BE2C (cell line): ENCODE measurements at regions not wholly inside any gene's neighbourhood (a gene's known extent, or its start where the extent isn't known, plus 50 kb on each side); places are given as distances from the start of the nearest gene placed in this dataset.
"Not testable (repeated sequence)": the region's sequence is repeated elsewhere in the genome, so short reads cannot be mapped to it uniquely, and the experiment has no call there.

ENCODE experiments used
- DNase-seq: peaks from one replicate; pipeline ENCODE4 v3.0.0-alpha.2; 2020
- H3K27me3 ChIP-seq: fragments of 250-450 bp; sonication (Bioruptor Pico); 2 replicates; pipeline ENCODE4 v1.5.1; 2020; ENCODE audit warnings: mild to moderate bottlenecking
- H3K36me3 ChIP-seq: fragments of 250-450 bp; sonication (Bioruptor Pico); 2 replicates; pipeline ENCODE4 v1.5.1; 2020; ENCODE audit warnings: mild to moderate bottlenecking
- H3K4me1 ChIP-seq: fragments of 250-450 bp; sonication (Bioruptor Pico); 2 replicates; pipeline ENCODE4 v1.5.1; 2020
- H3K4me3 ChIP-seq: 2 replicates; pipeline ENCODE4 v1.5.1; 2011; ENCODE audit warnings: low read depth, low read length
- H3K9me3 ChIP-seq: fragments of 250-450 bp; sonication (Bioruptor Pico); 2 replicates; pipeline ENCODE4 v1.5.1; 2020
- CTCF ChIP-seq: IDR thresholded peaks from 2 replicates; pipeline ENCODE4 v1.5.1; 2012; ENCODE audit warnings: mild to moderate bottlenecking, low read depth, low read length

DNA sequence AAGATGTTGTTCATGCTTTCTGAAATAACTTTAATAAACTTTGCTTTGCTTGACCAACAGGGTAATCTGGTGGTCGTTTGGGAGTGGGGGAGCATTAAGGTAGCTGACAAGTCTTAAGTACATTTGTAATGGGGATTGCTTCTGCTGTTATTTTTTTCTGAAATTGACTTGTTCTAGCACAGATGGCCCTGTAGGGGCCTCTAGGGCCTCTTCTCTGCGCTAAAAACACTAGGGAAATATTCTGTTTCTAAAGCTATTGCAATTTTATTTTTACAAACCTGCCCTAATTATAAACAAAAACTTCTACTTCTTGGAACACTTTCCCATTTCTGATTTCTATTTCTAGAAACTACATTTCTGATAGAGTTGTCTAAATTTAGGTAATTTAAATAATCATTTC, 191.3 kb upstream of the KCNJ3 start:
- TF ChIP-seq CTCF, result no peak
- Histone ChIP-seq H3K27me3 (no peaks in the 10 kb centered on the region), H3K36me3 (no peaks in the 10 kb centered on the region), H3K4me3 (no peak overlapping the region), H3K4me1 (no peaks in the 10 kb centered on the region), H3K9me3 (no peaks in the 10 kb centered on the region)
- DNase-seq, result no peak

DNA sequence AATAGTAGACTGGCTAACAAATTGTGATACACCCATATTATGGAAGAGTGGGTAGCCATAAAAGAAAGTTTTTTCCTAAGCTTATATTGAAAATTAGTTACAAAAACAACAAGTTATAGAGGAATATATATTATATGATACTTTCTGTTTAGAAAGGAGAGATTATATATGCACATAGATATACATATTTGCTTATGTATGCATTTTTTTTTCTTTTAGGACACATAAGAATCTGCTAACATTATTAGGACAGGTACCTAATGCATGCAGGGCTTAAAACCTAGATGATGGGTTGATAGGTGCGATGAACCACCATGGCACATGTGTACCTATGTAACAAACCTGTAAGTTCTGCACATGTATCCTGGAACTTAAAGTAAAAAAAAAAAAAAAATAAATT, 179.6 kb upstream of the KCNJ3 start:
- no peaks in the 10 kb centered on the region for H3K9me3 ChIP-seq
- H3K4me1 ChIP-seq, result no peaks in the 10 kb centered on the region
- H3K36me3 ChIP-seq, result no peaks in the 10 kb centered on the region
- no peaks in the 10 kb centered on the region for H3K27me3 ChIP-seq
- DNase-seq, result no peak
- H3K4me3 ChIP-seq, result no peak overlapping the region
- TF ChIP-seq CTCF, result no peak

DNA sequence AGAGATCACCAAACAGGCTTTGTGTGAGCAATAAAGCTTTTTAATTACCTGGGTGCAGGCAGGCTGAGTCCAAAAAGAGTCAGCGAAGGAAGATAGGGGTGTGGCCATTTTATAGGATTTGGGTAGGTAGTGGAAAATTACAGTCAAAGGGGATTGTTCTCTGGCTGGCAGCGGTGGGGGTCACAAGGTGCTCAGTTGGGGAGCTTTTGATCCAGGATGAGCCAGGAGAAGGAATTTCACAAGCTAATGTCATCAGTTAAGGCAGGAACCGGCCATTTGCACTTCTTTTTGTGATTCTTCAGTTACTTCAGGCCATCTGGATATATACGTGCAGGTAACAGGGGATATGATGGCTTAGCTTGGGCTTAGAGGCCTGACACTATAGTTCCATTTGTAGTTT, 177.5 kb upstream of the KCNJ3 start:
- not testable (repeated sequence) for DNase-seq, H3K9me3 ChIP-seq, H3K4me3 ChIP-seq

GRCh38 chr2:154526234-154526633, 172.3 kb upstream of the KCNJ3 start:
- H3K4me3 ChIP-seq, result no peak overlapping the region
- no peaks in the 10 kb centered on the region for H3K27me3 ChIP-seq
- H3K9me3 ChIP-seq, result no peaks in the 10 kb centered on the region
- no peaks in the 10 kb centered on the region for H3K36me3 ChIP-seq
- no peak for DNase-seq
- no peaks in the 10 kb centered on the region for H3K4me1 ChIP-seq
- TF ChIP-seq CTCF, result no peak

More for the DNA sequence above, 177.5 kb upstream of the KCNJ3 start:
- not testable (repeated sequence) for H3K36me3 ChIP-seq, H3K4me1 ChIP-seq, H3K27me3 ChIP-seq

GRCh38 chr2:154527962-154528361, 170.5 kb upstream of the KCNJ3 start:
- no peak for TF ChIP-seq CTCF
- no peak for DNase-seq
- Histone ChIP-seq H3K4me1 (no peaks in the 10 kb centered on the region), H3K4me3 (no peak overlapping the region), H3K36me3 (no peaks in the 10 kb centered on the region), H3K9me3 (no peaks in the 10 kb centered on the region), H3K27me3 (no peaks in the 10 kb centered on the region)

DNA sequence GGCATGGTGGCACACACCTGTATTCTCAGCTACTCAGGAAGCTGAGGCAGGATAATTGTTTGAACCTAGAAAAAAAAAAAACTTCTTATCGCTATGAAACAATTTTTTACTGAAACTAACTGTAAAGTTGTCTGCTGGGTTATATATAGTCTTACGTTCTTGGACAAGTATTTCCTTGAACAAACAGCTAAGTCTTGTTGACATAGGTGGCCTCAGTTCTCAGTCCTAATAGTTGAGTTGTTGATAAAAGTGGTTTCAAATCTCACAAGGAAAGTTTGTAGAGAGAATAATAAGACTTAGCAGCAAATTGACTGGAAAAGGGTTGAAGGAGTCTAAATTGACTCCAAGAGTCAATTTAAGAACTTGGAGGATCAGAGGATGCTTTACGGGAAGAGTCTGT, 166.5 kb upstream of the KCNJ3 start:
- TF ChIP-seq CTCF, result no peak
- no peaks in the 10 kb centered on the region for H3K36me3 ChIP-seq
- H3K9me3 ChIP-seq, result no peaks in the 10 kb centered on the region
- no peak overlapping the region for H3K4me3 ChIP-seq
- DNase-seq, result no peak
- H3K4me1 ChIP-seq, result no peaks in the 10 kb centered on the region
- H3K27me3 ChIP-seq, result no peaks in the 10 kb centered on the region

GRCh38 chr2:154532763-154533162, 165.7 kb upstream of the KCNJ3 start:
- H3K36me3 ChIP-seq, result no peaks in the 10 kb centered on the region
- no peaks in the 10 kb centered on the region for H3K27me3 ChIP-seq
- no peak for TF ChIP-seq CTCF
- no peak for DNase-seq
- no peak overlapping the region for H3K4me3 ChIP-seq
- no peaks in the 10 kb centered on the region for H3K4me1 ChIP-seq
- H3K9me3 ChIP-seq, result no peaks in the 10 kb centered on the region
